ENCODE measurements at regions not wholly inside any gene's neighbourhood (a gene's known extent, or its start where the extent isn't known, plus 50 kb on each side); places are given as distances from the start of the nearest gene placed in this dataset.
"Not testable (repeated sequence)": the region's sequence is repeated elsewhere in the genome, so short reads cannot be mapped to it uniquely, and the experiment has no call there.

GRCh38 chr9:63816751-63817621 is 1468.0 kb downstream of the FOXD4L5 start:
- Histone ChIP-seq H3K79me1 (ENCODE audit: insufficient read depth, low read depth, low read length, poor library complexity, severe bottlenecking) (no peaks in the 10 kb centered on the region), H3K9me3 (ENCODE audit: control insufficient read depth, low read depth, low read length) (peaks cover 26% of the 10 kb centered on the region), H3K18ac (ENCODE audit: insufficient read length, low read depth, low read length) (no peak overlapping the region), H2AK5ac (ENCODE audit: insufficient read length, low read length) (no peak overlapping the region), H3K23ac (ENCODE audit: insufficient read length, low read depth, low read length) (no peak overlapping the region), H4K91ac (ENCODE audit: insufficient read length, low read depth, low read length) (no peak overlapping the region), H3K4me1 (ENCODE audit: insufficient read depth, low read length) (no peaks in the 10 kb centered on the region), H2AFZ (ENCODE audit: low read length) (no peak overlapping the region), H2BK20ac (ENCODE audit: low read depth, low read length, poor library complexity, severe bottlenecking) (no peak overlapping the region), H2BK15ac (ENCODE audit: low read depth, low read length) (no peak overlapping the region), H3K9ac (ENCODE audit: extremely low read depth, insufficient read length, low read length) (no peak overlapping the region), H3K79me2 (ENCODE audit: insufficient read depth, low read length) (no peaks in the 10 kb centered on the region), H3K4ac (ENCODE audit: low read depth, low read length) (no peak overlapping the region), H3K14ac (ENCODE audit: insufficient read depth, low read length) (no peak overlapping the region), H3K27me3 (ENCODE audit: insufficient read depth, low read length) (peaks cover 17% of the 10 kb centered on the region; the same call in 1 of the 2 replicates), H3K56ac (ENCODE audit: insufficient read length, low read depth, low read length) (no peak overlapping the region), H2BK120ac (ENCODE audit: low read depth, low read length, poor library complexity, severe bottlenecking) (no peak overlapping the region), H4K5ac (ENCODE audit: insufficient read length, low read depth, low read length) (no peak overlapping the region), H2BK5ac (ENCODE audit: insufficient read length, low read length) (no peak overlapping the region), H3K4me2 (ENCODE audit: insufficient read depth, insufficient read length, low read length) (peak overlapping the region; percentile 40), H3K27ac (ENCODE audit: insufficient read length, low read depth, low read length) (no peak overlapping the region), H4K20me1 (ENCODE audit: control insufficient read depth, insufficient read depth, insufficient read length) (peaks cover 3% of the 10 kb centered on the region), H3K23me2 (ENCODE audit: insufficient read length, low read depth, low read length, poor library complexity, severe bottlenecking) (peaks cover 9% of the 10 kb centered on the region), H2BK12ac (ENCODE audit: insufficient read length, low read depth, low read length) (no peak overlapping the region), H3T11ph (ENCODE audit: low read length) (no peak overlapping the region), H4K8ac (replicated peaks; ENCODE audit: insufficient read length, low read depth, low read length) (no peak overlapping the region)
- H3K27me3 Mint-ChIP-seq (ENCODE audit: low read depth), result peaks cover 54% of the 10 kb centered on the region
- no peak overlapping the region for H3K27ac Mint-ChIP-seq
- H3K4me3 Mint-ChIP-seq, result peak overlapping the region; percentile 57 to 84
- no peak for TF ChIP-seq CTCF (conservative IDR thresholded peaks at IDR 0.05)
- no CpG with 5 or more reads among the region's 36 CpGs for WGBS (ENCODE audit: extremely low coverage, insufficient read length, low lambda C conversion rate)
- peaks cover 62 to 63% of the 10 kb centered on the region in 2 experiments for H3K9me3 Mint-ChIP-seq
- DNase-seq, result peak; percentile 99
- peaks cover 14 to 24% (median 17%) of the 10 kb centered on the region in 3 experiments; a peak in 6 of 7 replicates for H3K36me3 Mint-ChIP-seq (ENCODE audit: insufficient read depth in 1 of 3, low read depth in 3 of 3)
- H3K4me1 Mint-ChIP-seq, result peaks cover 10 to 13% of the 10 kb centered on the region in 2 experiments

- H2BK120ac ChIP-seq (ENCODE audit: low read depth, low read length, poor library complexity, severe bottlenecking); H3K79me2 ChIP-seq (ENCODE audit: insufficient read depth, low read length); H2BK5ac ChIP-seq (ENCODE audit: insufficient read length, low read length); H3K4me1 ChIP-seq (ENCODE audit: insufficient read depth, low read length); H2BK12ac ChIP-seq (ENCODE audit: insufficient read length, low read depth, low read length); H3K9ac ChIP-seq (ENCODE audit: extremely low read depth, insufficient read length, low read length); DNase-seq; H2BK15ac ChIP-seq (ENCODE audit: low read depth, low read length); H3K23me2 ChIP-seq (ENCODE audit: insufficient read length, low read depth, low read length, poor library complexity, severe bottlenecking); H3K79me1 ChIP-seq (ENCODE audit: insufficient read depth, low read depth, low read length, poor library complexity, severe bottlenecking); H4K91ac ChIP-seq (ENCODE audit: insufficient read length, low read depth, low read length); H3K4me3 Mint-ChIP-seq; H3K27ac Mint-ChIP-seq; H2AFZ ChIP-seq (ENCODE audit: low read length); H2AK5ac ChIP-seq (ENCODE audit: insufficient read length, low read length); H3K4me2 ChIP-seq (ENCODE audit: insufficient read depth, insufficient read length, low read length); H2BK20ac ChIP-seq (ENCODE audit: low read depth, low read length, poor library complexity, severe bottlenecking); H3K56ac ChIP-seq (ENCODE audit: insufficient read length, low read depth, low read length); H3K14ac ChIP-seq (ENCODE audit: insufficient read depth, low read length); H4K5ac ChIP-seq (ENCODE audit: insufficient read length, low read depth, low read length); H3T11ph ChIP-seq (ENCODE audit: low read length); H3K18ac ChIP-seq (ENCODE audit: insufficient read length, low read depth, low read length); H4K8ac ChIP-seq (replicated peaks; ENCODE audit: insufficient read length, low read depth, low read length); H4K20me1 ChIP-seq (ENCODE audit: control insufficient read depth, insufficient read depth, insufficient read length); H3K23ac ChIP-seq (ENCODE audit: insufficient read length, low read depth, low read length); H3K27ac ChIP-seq (ENCODE audit: insufficient read length, low read depth, low read length); H3K4ac ChIP-seq (ENCODE audit: low read depth, low read length): not testable (repeated sequence)
- peaks cover 65 to 74% of the 10 kb centered on the region in 2 experiments for H3K9me3 Mint-ChIP-seq
- peaks cover 10 to 13% of the 10 kb centered on the region in 2 experiments for H3K4me1 Mint-ChIP-seq
- WGBS (ENCODE audit: extremely low coverage, insufficient read length, low lambda C conversion rate), result no CpG with 5 or more reads among the region's 52 CpGs
- peaks cover 14% of the 10 kb centered on the region; the same call in 1 of the 2 replicates for H3K27me3 ChIP-seq (ENCODE audit: insufficient read depth, low read length)
- H3K9me3 ChIP-seq (ENCODE audit: control insufficient read depth, low read depth, low read length), result peaks cover 22% of the 10 kb centered on the region
- H3K27me3 Mint-ChIP-seq (ENCODE audit: low read depth), result peaks cover 46% of the 10 kb centered on the region
- peaks cover 13 to 27% (median 17%) of the 10 kb centered on the region in 3 experiments; a peak in 6 of 7 replicates for H3K36me3 Mint-ChIP-seq (ENCODE audit: insufficient read depth in 1 of 3, low read depth in 3 of 3)
Observed at GRCh38 chr9:63814970-63815669, 1469.9 kb downstream of the FOXD4L5 start.
